HCT116 (cell line): ENCODE measurements at regions not wholly inside any gene's neighbourhood (a gene's known extent, or its start where the extent isn't known, plus 50 kb on each side); places are given as distances from the start of the nearest gene placed in this dataset.

ENCODE experiments used
- ATAC-seq: fragments of 200-7000 bp; cut with Tn5 transposase; 2 replicates; pipeline ENCODE4 v1.9.1; 2020; ENCODE audit warnings: mild to moderate bottlenecking, moderate library complexity
- BruUV-seq: library from RNA; stranded (reverse); fragments of 400-500 nt; replicated peaks from 2 replicates; lab custom pipeline; 2021; lab: Mats Ljungman, UMichigan
- CTCF ChIA-PET: fragments of 300-600 bp; sonication (Branson Sonifier 250); formaldehyde crosslinking; loops from one replicate; lab custom pipeline; 2021; ENCODE audit warnings: antibody characterized with exemption; lab: Charles Lee
- POLR2A ChIA-PET: fragments of 300-600, 350-600 bp; sonication (Branson Sonifier 250); formaldehyde crosslinking; loops from one replicate; lab custom pipeline; 2021; ENCODE audit warnings: antibody characterized with exemption; lab: Charles Lee
- RAD21 ChIA-PET, 2 experiments: fragments of 300-600 bp; sonication (Branson Sonifier 250); formaldehyde crosslinking; loops; one replicate each; lab custom pipeline; 2023; ENCODE audit warnings: low total read pairs in 2 of 2; ENCODE audit not compliant: uncharacterized antibody in 2 of 2, unreplicated experiment in 2 of 2, low non-redundant PET in 1 of 2; lab: Charles Lee
- DNase-seq: peaks from one replicate; pipeline ENCODE4 v3.0.0-alpha.2; 2010; ENCODE audit warnings: low read depth, low spot score
- H2AFZ ChIP-seq: fragments of 200-600 bp; shearing (Covaris generic), sonication (generic); 2 replicates; pipeline ENCODE4 v1.6.1; 2017; ENCODE audit warnings: low read depth, mixed run types, mixed read lengths, antibody characterized with exemption, low read length; ENCODE audit not compliant: poor library complexity, severe bottlenecking
- H3K27ac ChIP-seq: 2 replicates; pipeline ENCODE4 v1.5.1; 2012; ENCODE audit warnings: low read depth, low read length
- H3K27me3 ChIP-seq: fragments of 200-600 bp; sonication (generic); 2 replicates; pipeline ENCODE4 v1.6.1; 2016; ENCODE audit warnings: mixed run types, low read length, mixed read lengths; ENCODE audit not compliant: insufficient read depth
- H3K36me3 ChIP-seq, 2 experiments: fragments of 200-500 bp in 1 of 2; fragments of 200-600 bp in 1 of 2; sonication (Bioruptor generic) in 1 of 2; sonication (generic) in 1 of 2; 2 replicates each; pipeline versions ENCODE4 v1.5.1 to v1.6.1; 2014 to 2016; ENCODE audit warnings: low read length in 2 of 2, inconsistent platforms in 1 of 2, mixed read lengths in 1 of 2, mixed run types in 1 of 2; ENCODE audit not compliant: insufficient read depth in 2 of 2, control insufficient read depth in 1 of 2
- H3K4me1 ChIP-seq, 2 experiments: fragments of 200-600 bp in 1 of 2; sonication (generic) in 1 of 2; 2 replicates each; pipeline versions ENCODE4 v1.5.1 to v1.6.1; 2012 to 2017; ENCODE audit warnings: low read length in 2 of 2, inconsistent platforms in 1 of 2, mild to moderate bottlenecking in 1 of 2, mixed read lengths in 1 of 2, mixed run types in 1 of 2, moderate library complexity in 1 of 2; ENCODE audit not compliant: insufficient read depth in 2 of 2, control insufficient read depth in 1 of 2
- H3K4me2 ChIP-seq: fragments of 200-600 bp; sonication (generic); 2 replicates; pipeline ENCODE4 v1.6.1; 2017; ENCODE audit warnings: mixed run types, low read length, mixed read lengths
- H3K4me3 ChIP-seq, 2 experiments: fragments of 200-600 bp in 1 of 2; sonication (generic) in 1 of 2; replicated peaks in 1 of 2; 2 replicates each; pipeline ENCODE4 v1.5.1; 2011 to 2016; ENCODE audit warnings: low read length in 2 of 2, control low read depth in 1 of 2, low read depth in 1 of 2, mild to moderate bottlenecking in 1 of 2, mixed read lengths in 1 of 2, mixed run types in 1 of 2
- H3K79me2 ChIP-seq: fragments of 200-600 bp; sonication (generic); 2 replicates; pipeline ENCODE4 v1.6.1; 2017; ENCODE audit warnings: mild to moderate bottlenecking, mixed run types, low read length, moderate library complexity, mixed read lengths; ENCODE audit not compliant: insufficient read depth
- H3K9ac ChIP-seq: fragments of 200-600 bp; sonication (generic); 2 replicates; pipeline ENCODE4 v1.6.1; 2016; ENCODE audit warnings: low read length, mixed read lengths
- H3K9me2 ChIP-seq: fragments of 200-600 bp; sonication (generic), shearing (Covaris generic); 2 replicates; pipeline ENCODE4 v1.6.1; 2017; ENCODE audit warnings: mixed run types, mild to moderate bottlenecking, moderate library complexity; ENCODE audit not compliant: insufficient read depth
- H3K9me3 ChIP-seq, 2 experiments: fragments of 200-500 bp in 1 of 2; fragments of 200-600 bp in 1 of 2; sonication (Bioruptor generic) in 1 of 2; sonication (generic) in 1 of 2; 2 replicates each; pipeline ENCODE4 v1.6.1; 2014 to 2017; ENCODE audit warnings: low read length in 2 of 2, mixed read lengths in 2 of 2, inconsistent platforms in 1 of 2, low read depth in 1 of 2, mild to moderate bottlenecking in 1 of 2, mixed run types in 1 of 2, moderate library complexity in 1 of 2; ENCODE audit not compliant: control insufficient read depth in 1 of 2, insufficient read depth in 1 of 2
- H4K20me1 ChIP-seq: fragments of 200-600 bp; sonication (generic), shearing (Covaris generic); 2 replicates; pipeline ENCODE4 v1.6.1; 2017; ENCODE audit warnings: mixed run types, mild to moderate bottlenecking, moderate library complexity; ENCODE audit not compliant: insufficient read depth
- CEBPB ChIP-seq: IDR thresholded peaks from 2 replicates; pipeline ENCODE4 v1.6.1; 2012; ENCODE audit warnings: low read depth
- EGR1 ChIP-seq: IDR thresholded peaks from 2 replicates; pipeline ENCODE4 v1.6.1; 2012; ENCODE audit warnings: low read depth
- ELF1 ChIP-seq: IDR thresholded peaks from 2 replicates; pipeline ENCODE4 v1.6.1; 2012; ENCODE audit warnings: low read depth, borderline replicate concordance
- EZH2 ChIP-seq: fragments of 200-600 bp; sonication (generic); IDR thresholded peaks from 2 replicates; pipeline ENCODE4 v1.6.1; 2017; ENCODE audit warnings: antibody characterized with exemption, mixed run types
- EZH2phosphoT487 ChIP-seq: fragments of 200-600 bp; IDR thresholded peaks from 2 replicates; pipeline ENCODE4 v1.6.1; 2018; ENCODE audit warnings: antibody characterized with exemption, borderline replicate concordance
- FOSL1 ChIP-seq: IDR thresholded peaks from 2 replicates; pipeline ENCODE4 v1.6.1; 2012; ENCODE audit warnings: low read depth
- JUND ChIP-seq: IDR thresholded peaks from 2 replicates; pipeline ENCODE4 v1.6.1; 2012
- MAX ChIP-seq: IDR thresholded peaks from 2 replicates; pipeline ENCODE4 v1.6.1; 2012
- POLR2A ChIP-seq: IDR thresholded peaks from 2 replicates; pipeline ENCODE4 v1.7.0; 2011; ENCODE audit warnings: borderline replicate concordance; ENCODE audit not compliant: insufficient read depth, insufficient read length; ENCODE audit errors: extremely low read depth
- POLR2AphosphoS5 ChIP-seq: IDR thresholded peaks from 2 replicates; pipeline ENCODE4 v1.6.1; 2011; ENCODE audit warnings: mild to moderate bottlenecking, low read depth, low read length, moderate library complexity
- RAD21 ChIP-seq: IDR thresholded peaks from 2 replicates; pipeline ENCODE4 v1.6.1; 2012; ENCODE audit warnings: low read depth, mild to moderate bottlenecking
- SIN3A ChIP-seq: IDR thresholded peaks from 2 replicates; pipeline ENCODE4 v1.6.1; 2012; ENCODE audit warnings: low read depth
- SP1 ChIP-seq: IDR thresholded peaks from 2 replicates; pipeline ENCODE4 v1.6.1; 2012; ENCODE audit warnings: low read depth
- SRF ChIP-seq: IDR thresholded peaks from 2 replicates; pipeline ENCODE4 v1.6.1; 2012; ENCODE audit warnings: low read depth
- TCF7L2 ChIP-seq: IDR thresholded peaks from 2 replicates; pipeline ENCODE4 v1.7.0; 2011; ENCODE audit warnings: borderline replicate concordance, inconsistent platforms; ENCODE audit not compliant: insufficient read depth, insufficient read length; ENCODE audit errors: extremely low read depth
- YY1 ChIP-seq: IDR thresholded peaks from 2 replicates; pipeline ENCODE4 v1.6.1; 2011; ENCODE audit warnings: low read length, low read depth, moderate library complexity, mild to moderate bottlenecking; ENCODE audit not compliant: insufficient replicate concordance; ENCODE audit errors: extremely low read depth
- ZFX ChIP-seq: fragments of 450-650 bp; IDR thresholded peaks from 2 replicates; pipeline ENCODE4 v1.6.1; 2017
- ZNF274 ChIP-seq: fragments of 200-500 bp; sonication (Bioruptor generic); IDR thresholded peaks from 2 replicates; pipeline ENCODE4 v1.6.1; 2014; ENCODE audit warnings: mild to moderate bottlenecking, low read depth, low read length, inconsistent platforms
- intact Hi-C: fragments of 100-400 bp; cut with micrococcal nuclease; formaldehyde crosslinking; loops from 2 replicates; pipeline ENCODE4 v1.10.0; 2022
- TF ChIP-seq, protein P1 (sequence below), 3 experiments: fragments of 200-600 bp in 1 of 3; sonication (generic) in 1 of 3; IDR thresholded peaks in 2 of 3; conservative IDR thresholded peaks in 1 of 3; 2 replicates each; pipeline ENCODE4 v1.5.1; 2012 to 2017; ENCODE audit warnings: low read depth in 2 of 3, low read length in 2 of 3, antibody characterized with exemption in 1 of 3, borderline replicate concordance in 1 of 3, control low read depth in 1 of 3, mild to moderate bottlenecking in 1 of 3, mixed read lengths in 1 of 3, mixed run types in 1 of 3, moderate library complexity in 1 of 3; ENCODE audit not compliant: insufficient read depth in 1 of 3

- ChIA-PET CTCF (no interaction called here), RAD21 (no interaction called here), POLR2A (no interaction called here)
- TF ChIP-seq CEBPB (no peak), EZH2phosphoT487 (no peak), SIN3A (no peak), RAD21 (no peak), JUND (no peak), SRF (no peak), POLR2A (no peak), ELF1 (no peak), ZFX (no peak), EZH2 (no peak), POLR2AphosphoS5 (no peak), FOSL1 (no peak)
- Histone ChIP-seq H3K36me3 (no peaks in the 10 kb centered on the region), H3K4me2 (no peak overlapping the region), H3K79me2 (no peaks in the 10 kb centered on the region), H3K9me2 (no peaks in the 10 kb centered on the region), H3K4me1 (no peaks in the 10 kb centered on the region), H3K9ac (no peak overlapping the region), H3K4me3 (no peak overlapping the region), H2AFZ (no peak overlapping the region), H3K9me3 (no peaks in the 10 kb centered on the region), H3K27ac (no peak overlapping the region), H4K20me1 (no peaks in the 10 kb centered on the region), H3K27me3 (no peaks in the 10 kb centered on the region)
- no peak for ATAC-seq
- intact Hi-C loops, result no loop called here
- no peak for DNase-seq
- BruUV-seq, result no TSS peak
These were observed 316.3 kb upstream of the MEF2C start for GRCh38 chr5:89199306-89199705.

DNA sequence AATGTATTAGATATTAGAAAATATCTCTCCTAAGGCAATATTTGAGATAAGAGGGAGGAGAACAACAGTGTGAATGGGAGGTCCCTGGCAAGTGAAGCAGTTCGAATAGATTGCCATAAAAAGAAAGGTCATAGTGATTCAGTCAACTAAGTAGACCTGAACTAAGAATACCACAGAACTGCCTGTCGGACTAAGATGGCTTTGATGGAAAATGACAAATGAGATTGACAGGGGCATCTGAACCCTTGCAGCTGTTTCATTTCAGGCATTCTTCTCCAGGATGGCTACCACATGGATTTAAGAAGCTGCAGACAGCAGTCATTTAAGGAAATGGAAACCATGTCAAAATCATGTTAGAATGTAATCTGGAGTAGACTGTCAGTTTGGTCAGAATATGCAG, 308.4 kb upstream of the MEF2C start:
- intact Hi-C loops, result no loop called here
- no peak overlapping the region for H3K4me2 ChIP-seq
- H3K27me3 ChIP-seq, result no peaks in the 10 kb centered on the region
- H3K36me3 ChIP-seq, result no peaks in the 10 kb centered on the region
- no peak overlapping the region for H3K9ac ChIP-seq
- ChIA-PET POLR2A (no interaction called here), CTCF (no interaction called here), RAD21 (interaction anchor here in 1 of 2 experiments (0.6 kb wide), 1 partner anchor 531 kb away, joined by 3 read pairs; no protein-coding TSS in a partner anchor)
- H3K9me3 ChIP-seq, result no peaks in the 10 kb centered on the region
- no peaks in the 10 kb centered on the region for H4K20me1 ChIP-seq
- no peak overlapping the region for H2AFZ ChIP-seq
- ATAC-seq (no peak), DNase-seq (no peak)
- no peaks in the 10 kb centered on the region for H3K79me2 ChIP-seq
- no peaks in the 10 kb centered on the region for H3K4me1 ChIP-seq
- H3K9me2 ChIP-seq, result no peaks in the 10 kb centered on the region
- no peak overlapping the region for H3K27ac ChIP-seq
- no TSS peak for BruUV-seq
- no peak overlapping the region for H3K4me3 ChIP-seq
- TF ChIP-seq POLR2A (no peak), TCF7L2 (no peak), SIN3A (no peak), RAD21 (no peak), SP1 (no peak), MAX (no peak), ZNF274 (no peak), EZH2phosphoT487 (no peak), FOSL1 (no peak), ELF1 (no peak), CEBPB (no peak), EGR1 (no peak), YY1 (no peak), ZFX (no peak)
- TF ChIP-seq, protein P1, sequence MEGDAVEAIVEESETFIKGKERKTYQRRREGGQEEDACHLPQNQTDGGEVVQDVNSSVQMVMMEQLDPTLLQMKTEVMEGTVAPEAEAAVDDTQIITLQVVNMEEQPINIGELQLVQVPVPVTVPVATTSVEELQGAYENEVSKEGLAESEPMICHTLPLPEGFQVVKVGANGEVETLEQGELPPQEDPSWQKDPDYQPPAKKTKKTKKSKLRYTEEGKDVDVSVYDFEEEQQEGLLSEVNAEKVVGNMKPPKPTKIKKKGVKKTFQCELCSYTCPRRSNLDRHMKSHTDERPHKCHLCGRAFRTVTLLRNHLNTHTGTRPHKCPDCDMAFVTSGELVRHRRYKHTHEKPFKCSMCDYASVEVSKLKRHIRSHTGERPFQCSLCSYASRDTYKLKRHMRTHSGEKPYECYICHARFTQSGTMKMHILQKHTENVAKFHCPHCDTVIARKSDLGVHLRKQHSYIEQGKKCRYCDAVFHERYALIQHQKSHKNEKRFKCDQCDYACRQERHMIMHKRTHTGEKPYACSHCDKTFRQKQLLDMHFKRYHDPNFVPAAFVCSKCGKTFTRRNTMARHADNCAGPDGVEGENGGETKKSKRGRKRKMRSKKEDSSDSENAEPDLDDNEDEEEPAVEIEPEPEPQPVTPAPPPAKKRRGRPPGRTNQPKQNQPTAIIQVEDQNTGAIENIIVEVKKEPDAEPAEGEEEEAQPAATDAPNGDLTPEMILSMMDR (IDR thresholded peaks at IDR 0.05 in 2 of 3, conservative IDR thresholded peaks at IDR 0.05 in 1 of 3; ENCODE audit: borderline replicate concordance in 1 of 3, insufficient read depth in 1 of 3, low read depth in 2 of 3, low read length in 2 of 3), result no peak
